Activated effector memory CD4-positive, alpha-beta T cell treated with anti-CD3 and anti-CD28 coated beads, Interleukin-2, amount 50 U/mL, for 16 hours (primary cell): ENCODE measurements at regions not wholly inside any gene's neighbourhood (a gene's known extent, or its start where the extent isn't known, plus 50 kb on each side); places are given as distances from the start of the nearest gene placed in this dataset.

Source experiments
- DNase-seq: peaks from one replicate; pipeline ENCODE4 v3.0.0-alpha.2; 2020

DNA sequence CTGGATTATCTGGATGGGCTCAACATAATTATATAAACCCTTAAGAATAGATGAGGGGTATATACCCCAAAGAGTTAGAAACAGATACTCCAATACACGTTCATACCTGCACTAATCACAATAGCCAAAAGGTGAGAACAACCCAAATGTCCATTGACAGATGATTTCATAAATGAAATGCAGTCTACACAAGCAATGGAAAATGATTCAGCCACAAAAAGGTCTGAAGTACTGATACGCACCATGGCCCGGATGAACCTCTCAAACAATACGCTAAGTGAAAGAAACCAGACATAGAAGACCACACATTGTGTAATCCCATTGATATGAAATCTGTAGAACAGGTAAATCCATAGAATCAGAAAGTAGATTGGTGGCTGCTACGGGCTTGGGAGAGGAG lies 316.8 kb downstream of the LPIN1 start:
- DNase-seq: no peak

- no peak for DNase-seq
Measured at GRCh38 chr2:12064153-12064552, 317.7 kb downstream of the LPIN1 start.

DNA sequence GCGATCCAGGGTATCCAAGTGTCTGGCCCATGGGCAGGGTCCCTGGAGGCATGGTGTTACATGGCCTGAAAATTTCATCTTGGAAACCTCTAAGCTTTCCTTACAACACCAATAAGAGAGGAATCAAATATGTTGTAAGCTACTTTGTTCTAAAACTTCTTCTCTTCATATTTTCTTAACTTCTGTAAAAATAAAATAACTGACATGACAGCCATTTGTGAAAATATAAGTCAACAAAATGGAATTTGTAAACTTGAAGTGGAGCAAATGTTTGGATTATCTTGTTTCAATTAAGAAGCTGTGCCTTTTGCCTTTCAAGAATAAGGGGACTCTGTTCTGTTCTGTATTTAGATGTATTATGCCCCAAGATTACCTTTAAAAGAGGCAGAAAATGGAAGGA lies 319.7 kb downstream of the LPIN1 start:
- no peak for DNase-seq

- no peak for DNase-seq
Measured at GRCh38 chr2:12066986-12067385, 320.6 kb downstream of the LPIN1 start.

DNA sequence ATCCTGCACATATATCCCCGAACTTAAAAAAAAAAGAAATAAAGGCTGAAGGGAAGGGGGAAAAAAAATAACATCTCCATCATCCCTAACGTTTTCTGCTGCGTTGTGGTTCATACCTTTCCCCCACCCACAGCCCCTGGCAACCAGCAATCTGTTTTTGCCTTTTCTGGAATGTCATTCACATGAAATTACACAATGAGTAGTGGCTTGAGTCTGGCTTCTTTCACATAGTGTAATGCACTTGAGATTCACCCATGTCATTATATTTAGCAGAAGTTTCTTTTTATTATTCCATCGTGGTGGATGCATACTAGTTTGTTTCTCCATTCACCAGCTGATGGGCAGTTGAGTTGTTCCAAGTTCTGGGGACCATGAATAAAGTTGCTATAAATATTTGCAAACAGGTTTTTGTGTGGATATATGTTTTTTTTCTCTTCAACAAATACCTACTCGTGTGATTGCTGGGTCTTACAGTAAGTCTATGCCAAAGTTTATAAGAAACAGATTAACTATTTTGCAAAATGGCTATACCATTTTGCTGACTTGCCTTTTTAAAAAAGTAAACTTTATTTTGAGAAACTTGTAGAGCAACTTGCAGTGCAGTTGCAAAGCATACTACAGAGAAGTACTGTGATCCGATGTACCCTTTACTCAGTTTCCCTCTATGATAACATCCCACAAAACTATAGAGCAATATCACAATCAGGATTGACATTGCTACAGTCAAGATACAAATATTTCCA lies 322.5 kb downstream of the LPIN1 start:
- DNase-seq: no peak

DNA sequence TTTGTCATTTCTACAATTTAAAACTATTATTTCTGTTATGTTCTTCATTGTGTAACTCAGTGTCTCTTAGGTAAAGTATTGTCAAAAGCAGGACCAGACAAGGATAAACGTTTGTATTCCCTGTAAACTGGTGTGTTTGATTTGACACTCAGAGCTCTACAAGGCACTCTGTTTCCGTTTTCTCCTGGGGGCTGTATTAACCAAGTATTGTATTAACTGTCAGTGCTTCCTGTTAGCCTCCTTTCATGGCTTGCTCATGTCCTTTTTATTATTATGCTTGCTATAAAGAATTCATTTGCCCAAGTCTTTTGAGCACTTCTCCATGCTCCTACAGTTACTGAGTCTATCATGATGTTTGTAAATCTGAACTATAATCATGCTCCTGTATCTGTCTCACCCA lies 323.7 kb downstream of the LPIN1 start:
- DNase-seq: no peak

DNA sequence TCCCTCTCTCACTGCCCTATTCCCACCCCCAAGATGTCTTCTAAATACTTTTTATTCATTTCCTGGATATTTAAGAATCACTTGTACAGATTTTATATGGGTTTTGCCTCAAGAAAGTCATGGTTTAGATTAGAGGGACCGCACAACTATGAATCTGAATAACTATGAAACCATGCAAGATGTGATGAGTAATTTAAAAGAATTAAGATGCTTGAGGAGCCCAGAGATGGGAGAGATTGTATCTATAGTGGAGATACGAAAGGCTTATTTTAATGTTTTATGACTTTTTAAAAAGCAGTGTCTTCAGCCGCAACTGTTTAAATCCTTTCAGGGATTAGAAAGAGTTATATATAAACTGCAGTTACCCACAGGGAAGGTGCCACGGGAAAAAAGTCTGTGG lies 324.1 kb downstream of the LPIN1 start:
- no peak for DNase-seq

DNA sequence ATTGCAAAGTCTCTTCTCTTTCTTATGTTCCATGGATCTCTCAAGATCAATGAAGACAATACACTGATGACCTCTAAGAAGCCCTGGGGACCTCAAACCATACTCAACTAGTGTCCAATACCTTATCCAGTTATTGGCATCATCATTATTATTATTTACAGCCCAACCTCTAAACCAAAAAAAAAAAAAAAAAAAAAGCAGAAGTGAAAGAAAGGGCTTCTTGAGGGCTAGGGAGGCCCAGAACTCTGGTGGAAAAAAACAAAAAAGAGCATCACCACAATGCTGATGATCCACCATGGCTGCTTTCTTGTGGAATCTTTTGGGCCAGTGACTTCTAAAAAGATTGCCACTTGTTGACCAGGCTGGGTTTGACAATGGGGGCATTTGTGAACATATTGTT lies 324.9 kb downstream of the LPIN1 start:
- no peak for DNase-seq

- no peak for DNase-seq
Measured at GRCh38 chr2:12073217-12073852, 326.9 kb downstream of the LPIN1 start.

GRCh38 chr2:12074126-12074844 lies 327.9 kb downstream of the LPIN1 start:
- DNase-seq: no peak

GRCh38 chr2:12074845-12075217 lies 328.4 kb downstream of the LPIN1 start:
- DNase-seq: no peak

DNA sequence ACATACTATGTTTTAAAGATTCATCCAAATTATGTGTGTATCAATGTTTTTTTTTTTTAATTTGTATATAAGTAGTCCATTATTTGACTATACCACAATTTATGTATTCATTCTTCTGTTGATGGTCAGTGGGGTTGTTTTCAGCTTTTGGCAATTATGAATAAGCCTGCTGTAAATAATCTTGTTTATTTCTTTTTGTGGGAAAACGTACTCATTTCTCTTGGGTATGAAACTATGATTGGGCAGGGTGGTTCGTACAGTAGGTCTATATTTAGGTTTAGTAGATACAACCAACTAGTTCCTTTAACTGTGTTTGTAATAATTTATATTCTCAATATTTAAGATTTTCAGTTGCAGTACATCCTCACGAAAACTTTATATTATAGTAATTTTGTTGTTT lies 329.2 kb downstream of the LPIN1 start:
- no peak for DNase-seq

DNA sequence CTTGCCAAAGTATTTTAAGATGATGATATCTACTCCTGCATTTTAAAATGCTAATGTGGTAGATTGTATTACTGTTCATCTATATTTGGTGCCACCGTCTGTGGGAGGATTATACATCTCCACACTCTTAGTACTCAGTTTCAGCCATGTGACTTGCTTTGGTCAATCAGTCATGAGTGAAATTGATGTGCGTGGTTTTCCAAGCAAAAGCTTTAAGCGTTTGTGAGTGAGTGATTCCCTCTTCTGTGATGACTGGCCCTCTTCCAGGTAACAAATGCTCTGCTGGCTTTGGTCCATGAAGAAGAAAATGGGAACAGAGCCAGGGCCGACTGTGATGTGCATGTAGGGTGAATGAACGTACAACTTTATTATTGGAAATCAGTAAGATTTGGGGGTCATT lies 330.4 kb downstream of the LPIN1 start:
- no peak for DNase-seq

DNA sequence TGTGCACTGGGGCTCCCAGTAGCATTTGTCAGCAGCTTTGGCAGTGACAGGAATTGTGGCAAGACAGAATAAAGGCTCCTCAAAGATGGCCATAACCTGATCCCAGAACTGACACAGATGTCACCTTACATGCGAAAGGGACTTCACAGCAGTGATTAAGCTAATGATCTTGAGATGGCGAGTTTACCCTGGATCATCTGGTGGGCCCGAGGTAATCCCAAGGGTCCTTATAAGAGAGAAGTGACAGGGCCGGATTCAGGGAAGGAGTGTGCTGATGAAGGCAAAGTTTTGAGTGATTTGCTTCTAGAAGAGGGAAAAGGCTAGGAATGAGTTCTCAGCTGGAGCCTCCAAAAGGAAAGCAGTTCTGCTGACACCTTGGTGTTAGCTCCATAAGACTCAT lies 333.9 kb downstream of the LPIN1 start:
- no peak for DNase-seq

GRCh38 chr2:12081481-12082210 lies 335.2 kb downstream of the LPIN1 start:
- peak; percentile 64 for DNase-seq

GRCh38 chr2:12083081-12083581 lies 336.7 kb downstream of the LPIN1 start:
- no peak for DNase-seq

GRCh38 chr2:12083713-12084419 lies 337.4 kb downstream of the LPIN1 start:
- DNase-seq: no peak

GRCh38 chr2:12087175-12087574 lies 340.7 kb downstream of the LPIN1 start:
- no peak for DNase-seq

- no peak for DNase-seq
Measured at GRCh38 chr2:12087671-12088380, 341.4 kb downstream of the LPIN1 start.

DNA sequence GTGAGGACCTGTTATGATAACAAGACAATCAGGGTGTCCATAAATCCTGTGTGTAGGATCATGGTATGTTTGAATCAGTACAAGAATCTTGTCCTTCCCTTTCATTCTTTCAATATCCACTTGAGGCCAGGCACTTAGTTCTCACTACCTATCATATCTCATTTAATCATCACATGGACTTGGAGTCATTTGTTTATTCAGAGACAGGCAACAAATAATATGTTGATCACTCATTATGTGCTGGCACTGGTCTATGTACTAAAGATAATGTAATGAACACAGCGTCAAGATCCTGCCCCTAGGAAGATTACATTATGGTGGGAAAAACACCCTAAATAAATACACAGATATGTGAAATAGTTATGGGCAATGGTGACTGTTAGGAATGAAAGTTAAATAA lies 342.6 kb downstream of the LPIN1 start:
- no peak for DNase-seq

- no peak for DNase-seq
Measured at GRCh38 chr2:12089496-12089895, 343.1 kb downstream of the LPIN1 start.

DNA sequence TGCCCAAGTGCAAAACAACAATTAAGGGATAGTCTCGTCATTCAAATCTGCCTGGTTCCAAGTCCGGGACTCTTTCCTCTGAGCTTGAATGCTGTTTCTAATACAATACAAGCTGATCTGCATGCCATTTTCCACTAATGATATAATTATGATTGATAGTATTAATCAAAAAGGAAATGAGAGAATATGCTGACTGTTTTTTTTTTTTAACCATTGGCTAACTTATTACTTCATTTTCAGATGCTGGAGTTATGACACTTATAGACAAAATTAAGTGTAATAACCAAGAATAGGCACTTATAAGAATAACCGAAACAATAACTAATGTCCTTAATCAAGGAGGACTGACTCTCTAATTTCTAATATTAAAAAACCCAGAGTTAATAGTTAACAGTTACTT lies 343.6 kb downstream of the LPIN1 start:
- no peak for DNase-seq
